Breast epithelium (tissue), 3 donors: ENCODE measurements at regions not wholly inside any gene's neighbourhood (a gene's known extent, or its start where the extent isn't known, plus 50 kb on each side); places are given as distances from the start of the nearest gene placed in this dataset.

Source experiments
- POLR2A ChIP-seq: fragments of 450-650 bp; IDR thresholded peaks from one replicate; pipeline ENCODE4 v1.6.1; 2016; ENCODE audit warnings: antibody characterized with exemption, mild to moderate bottlenecking, moderate library complexity
- TF ChIP-seq, protein P1 (sequence below), 3 donors: fragments of 450-650 bp; IDR thresholded peaks; one replicate each; pipeline ENCODE4 v1.5.1; 2016 to 2017; ENCODE audit warnings: antibody characterized with exemption in 3 of 3, mild to moderate bottlenecking in 3 of 3, moderate library complexity in 3 of 3

DNA sequence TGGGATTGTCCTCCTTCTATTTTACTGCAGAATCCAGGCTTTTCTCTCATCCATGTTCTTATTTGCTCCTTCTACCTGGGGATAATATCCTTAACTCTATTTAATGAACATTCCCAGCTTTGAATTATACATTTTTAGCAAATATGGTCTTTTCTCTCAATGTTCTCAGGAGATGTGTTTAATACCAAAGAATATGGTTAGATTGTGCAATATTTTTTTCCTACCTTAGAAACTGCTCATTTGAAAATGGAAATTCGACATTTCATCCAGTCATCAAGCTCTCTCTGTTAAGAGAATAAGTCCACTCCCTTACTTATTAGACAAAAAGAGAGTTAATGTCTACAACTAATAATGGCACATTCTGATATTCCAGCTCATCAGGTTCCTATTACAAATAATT is 160.4 kb upstream of the GULP1 start:
- TF ChIP-seq, protein P1, sequence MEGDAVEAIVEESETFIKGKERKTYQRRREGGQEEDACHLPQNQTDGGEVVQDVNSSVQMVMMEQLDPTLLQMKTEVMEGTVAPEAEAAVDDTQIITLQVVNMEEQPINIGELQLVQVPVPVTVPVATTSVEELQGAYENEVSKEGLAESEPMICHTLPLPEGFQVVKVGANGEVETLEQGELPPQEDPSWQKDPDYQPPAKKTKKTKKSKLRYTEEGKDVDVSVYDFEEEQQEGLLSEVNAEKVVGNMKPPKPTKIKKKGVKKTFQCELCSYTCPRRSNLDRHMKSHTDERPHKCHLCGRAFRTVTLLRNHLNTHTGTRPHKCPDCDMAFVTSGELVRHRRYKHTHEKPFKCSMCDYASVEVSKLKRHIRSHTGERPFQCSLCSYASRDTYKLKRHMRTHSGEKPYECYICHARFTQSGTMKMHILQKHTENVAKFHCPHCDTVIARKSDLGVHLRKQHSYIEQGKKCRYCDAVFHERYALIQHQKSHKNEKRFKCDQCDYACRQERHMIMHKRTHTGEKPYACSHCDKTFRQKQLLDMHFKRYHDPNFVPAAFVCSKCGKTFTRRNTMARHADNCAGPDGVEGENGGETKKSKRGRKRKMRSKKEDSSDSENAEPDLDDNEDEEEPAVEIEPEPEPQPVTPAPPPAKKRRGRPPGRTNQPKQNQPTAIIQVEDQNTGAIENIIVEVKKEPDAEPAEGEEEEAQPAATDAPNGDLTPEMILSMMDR (IDR thresholded peaks at IDR 0.05): no peak
- TF ChIP-seq POLR2A: no peak
